GM21515 (cell line): ENCODE measurements at regions not wholly inside any gene's neighbourhood (a gene's known extent, or its start where the extent isn't known, plus 50 kb on each side); places are given as distances from the start of the nearest gene placed in this dataset.
"Not testable (repeated sequence)": the region's sequence is repeated elsewhere in the genome, so short reads cannot be mapped to it uniquely, and the experiment has no call there.

Experiments
- ATAC-seq: cut with Tn5 transposase; IDR thresholded peaks from one replicate; pipeline ENCODE4 v1.9.1; 2021; ENCODE audit not compliant: unreplicated experiment

- ATAC-seq, result no peak
These were observed 336.0 kb upstream of the NFIA start for GRCh38 chr1:60746278-60746791.

- no peak for ATAC-seq
These were observed 336.9 kb upstream of the NFIA start for GRCh38 chr1:60745484-60745883.

- no peak for ATAC-seq
These were observed 340.0 kb upstream of the NFIA start for GRCh38 chr1:60742339-60742738.

- no peak for ATAC-seq
These were observed 342.2 kb upstream of the NFIA start for GRCh38 chr1:60740154-60740553.

GRCh38 chr1:60739729-60740128 is 342.6 kb upstream of the NFIA start:
- no peak for ATAC-seq

- no peak for ATAC-seq
These were observed 349.4 kb upstream of the NFIA start for GRCh38 chr1:60732977-60733401.

- no peak for ATAC-seq
These were observed 351.0 kb upstream of the NFIA start for GRCh38 chr1:60731321-60731720.

GRCh38 chr1:60727552-60727951 is 354.8 kb upstream of the NFIA start:
- ATAC-seq, result no peak

- no peak for ATAC-seq
These were observed 365.9 kb upstream of the NFIA start for GRCh38 chr1:60716472-60716871.

GRCh38 chr1:60715970-60716369 is 366.4 kb upstream of the NFIA start:
- ATAC-seq, result no peak

GRCh38 chr1:60709426-60709825 is 372.9 kb upstream of the NFIA start:
- no peak for ATAC-seq

GRCh38 chr1:60705026-60705425 is 377.3 kb upstream of the NFIA start:
- ATAC-seq, result no peak

- no peak for ATAC-seq
These were observed 379.2 kb upstream of the NFIA start for GRCh38 chr1:60703155-60703554.

- ATAC-seq, result no peak
These were observed 383.0 kb upstream of the NFIA start for GRCh38 chr1:60699325-60699724.

- ATAC-seq, result no peak
These were observed 385.0 kb upstream of the NFIA start for GRCh38 chr1:60697204-60697994.

GRCh38 chr1:60696512-60696911 is 385.8 kb upstream of the NFIA start:
- no peak for ATAC-seq

GRCh38 chr1:60695716-60696171 is 386.6 kb upstream of the NFIA start:
- no peak for ATAC-seq

- ATAC-seq, result no peak
These were observed 387.4 kb upstream of the NFIA start for GRCh38 chr1:60694980-60695379.

GRCh38 chr1:60692031-60692430 is 390.3 kb upstream of the NFIA start:
- no peak for ATAC-seq

GRCh38 chr1:60688221-60688620 is 394.1 kb upstream of the NFIA start:
- not testable (repeated sequence) for ATAC-seq

- ATAC-seq, result no peak
These were observed 401.1 kb upstream of the NFIA start for GRCh38 chr1:60681095-60681860.
